ENCODE measurements at regions not wholly inside any gene's neighbourhood (a gene's known extent, or its start where the extent isn't known, plus 50 kb on each side); places are given as distances from the start of the nearest gene placed in this dataset.
A peak's percentile ranks its signal among the peaks of the same experiment; 100 is the strongest.

DNA sequence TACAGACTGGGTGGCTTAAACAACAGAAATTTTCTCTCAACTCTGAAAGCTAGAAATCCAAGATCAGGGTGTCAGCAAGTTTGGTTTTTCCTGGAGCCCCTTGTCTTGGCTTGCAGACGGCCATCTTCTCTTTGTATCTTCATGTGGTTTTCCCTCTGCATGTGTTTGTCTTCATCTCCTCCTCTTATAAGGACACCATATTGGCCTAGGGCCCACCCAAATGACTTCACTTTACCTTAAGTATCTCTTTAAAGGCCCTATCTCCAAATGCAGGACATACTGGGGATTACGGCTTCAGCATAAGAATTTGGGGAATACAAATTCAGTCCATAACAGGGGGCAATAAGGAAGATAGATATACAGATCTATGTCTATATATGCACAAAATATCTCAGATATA lies 187.9 kb downstream of the MTCL1 start:
- DNase-seq (ENCODE audit: low read depth, low spot score), result no peak
- no peak for ATAC-seq
- H3K79me2 ChIP-seq (ENCODE audit: insufficient read depth, low read length), result no peaks in the 10 kb centered on the region
- ChIA-PET RAD21 (ENCODE audit: low non-redundant PET in 1 of 2, low total read pairs in 2 of 2, uncharacterized antibody in 2 of 2, unreplicated experiment in 2 of 2) (no interaction called here), POLR2A (no interaction called here), CTCF (no interaction called here)
- H3K4me2 ChIP-seq (ENCODE audit: low read length), result no peak overlapping the region
- no peak for TF ChIP-seq JUND (IDR thresholded peaks at IDR 0.05)
- no peak for TF ChIP-seq EZH2phosphoT487 (IDR thresholded peaks at IDR 0.05; ENCODE audit: borderline replicate concordance)
- no peak for TF ChIP-seq SP1 (IDR thresholded peaks at IDR 0.05; ENCODE audit: low read depth)
- TF ChIP-seq, protein P1, sequence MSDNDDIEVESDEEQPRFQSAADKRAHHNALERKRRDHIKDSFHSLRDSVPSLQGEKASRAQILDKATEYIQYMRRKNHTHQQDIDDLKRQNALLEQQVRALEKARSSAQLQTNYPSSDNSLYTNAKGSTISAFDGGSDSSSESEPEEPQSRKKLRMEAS (IDR thresholded peaks at IDR 0.05), result no peak
- no peak for TF ChIP-seq ELF1 (IDR thresholded peaks at IDR 0.05; ENCODE audit: borderline replicate concordance, low read depth)
- no peak for TF ChIP-seq YY1 (IDR thresholded peaks at IDR 0.05; ENCODE audit: extremely low read depth, insufficient replicate concordance, low read depth, low read length)
- TF ChIP-seq, protein P2, sequence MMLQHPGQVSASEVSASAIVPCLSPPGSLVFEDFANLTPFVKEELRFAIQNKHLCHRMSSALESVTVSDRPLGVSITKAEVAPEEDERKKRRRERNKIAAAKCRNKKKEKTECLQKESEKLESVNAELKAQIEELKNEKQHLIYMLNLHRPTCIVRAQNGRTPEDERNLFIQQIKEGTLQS (IDR thresholded peaks at IDR 0.05), result no peak
- no peak for TF ChIP-seq EGR1 (IDR thresholded peaks at IDR 0.05; ENCODE audit: low read depth)
- TF ChIP-seq CEBPB (IDR thresholded peaks at IDR 0.05; ENCODE audit: low read depth), result no peak
- no peak for TF ChIP-seq POLR2A (IDR thresholded peaks at IDR 0.05; ENCODE audit: borderline replicate concordance, extremely low read depth, insufficient read depth, insufficient read length)
- TF ChIP-seq FOSL1 (IDR thresholded peaks at IDR 0.05; ENCODE audit: low read depth), result no peak
- no peak for TF ChIP-seq TCF7L2 (IDR thresholded peaks at IDR 0.05; ENCODE audit: borderline replicate concordance, extremely low read depth, insufficient read depth, insufficient read length)
- TF ChIP-seq SIN3A (IDR thresholded peaks at IDR 0.05; ENCODE audit: low read depth), result no peak
- TF ChIP-seq, protein P3, sequence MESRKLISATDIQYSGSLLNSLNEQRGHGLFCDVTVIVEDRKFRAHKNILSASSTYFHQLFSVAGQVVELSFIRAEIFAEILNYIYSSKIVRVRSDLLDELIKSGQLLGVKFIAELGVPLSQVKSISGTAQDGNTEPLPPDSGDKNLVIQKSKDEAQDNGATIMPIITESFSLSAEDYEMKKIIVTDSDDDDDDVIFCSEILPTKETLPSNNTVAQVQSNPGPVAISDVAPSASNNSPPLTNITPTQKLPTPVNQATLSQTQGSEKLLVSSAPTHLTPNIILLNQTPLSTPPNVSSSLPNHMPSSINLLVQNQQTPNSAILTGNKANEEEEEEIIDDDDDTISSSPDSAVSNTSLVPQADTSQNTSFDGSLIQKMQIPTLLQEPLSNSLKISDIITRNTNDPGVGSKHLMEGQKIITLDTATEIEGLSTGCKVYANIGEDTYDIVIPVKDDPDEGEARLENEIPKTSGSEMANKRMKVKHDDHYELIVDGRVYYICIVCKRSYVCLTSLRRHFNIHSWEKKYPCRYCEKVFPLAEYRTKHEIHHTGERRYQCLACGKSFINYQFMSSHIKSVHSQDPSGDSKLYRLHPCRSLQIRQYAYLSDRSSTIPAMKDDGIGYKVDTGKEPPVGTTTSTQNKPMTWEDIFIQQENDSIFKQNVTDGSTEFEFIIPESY (IDR thresholded peaks at IDR 0.05; ENCODE audit: extremely low read depth, insufficient replicate concordance, low read length), result no peak
- TF ChIP-seq, protein P4, sequence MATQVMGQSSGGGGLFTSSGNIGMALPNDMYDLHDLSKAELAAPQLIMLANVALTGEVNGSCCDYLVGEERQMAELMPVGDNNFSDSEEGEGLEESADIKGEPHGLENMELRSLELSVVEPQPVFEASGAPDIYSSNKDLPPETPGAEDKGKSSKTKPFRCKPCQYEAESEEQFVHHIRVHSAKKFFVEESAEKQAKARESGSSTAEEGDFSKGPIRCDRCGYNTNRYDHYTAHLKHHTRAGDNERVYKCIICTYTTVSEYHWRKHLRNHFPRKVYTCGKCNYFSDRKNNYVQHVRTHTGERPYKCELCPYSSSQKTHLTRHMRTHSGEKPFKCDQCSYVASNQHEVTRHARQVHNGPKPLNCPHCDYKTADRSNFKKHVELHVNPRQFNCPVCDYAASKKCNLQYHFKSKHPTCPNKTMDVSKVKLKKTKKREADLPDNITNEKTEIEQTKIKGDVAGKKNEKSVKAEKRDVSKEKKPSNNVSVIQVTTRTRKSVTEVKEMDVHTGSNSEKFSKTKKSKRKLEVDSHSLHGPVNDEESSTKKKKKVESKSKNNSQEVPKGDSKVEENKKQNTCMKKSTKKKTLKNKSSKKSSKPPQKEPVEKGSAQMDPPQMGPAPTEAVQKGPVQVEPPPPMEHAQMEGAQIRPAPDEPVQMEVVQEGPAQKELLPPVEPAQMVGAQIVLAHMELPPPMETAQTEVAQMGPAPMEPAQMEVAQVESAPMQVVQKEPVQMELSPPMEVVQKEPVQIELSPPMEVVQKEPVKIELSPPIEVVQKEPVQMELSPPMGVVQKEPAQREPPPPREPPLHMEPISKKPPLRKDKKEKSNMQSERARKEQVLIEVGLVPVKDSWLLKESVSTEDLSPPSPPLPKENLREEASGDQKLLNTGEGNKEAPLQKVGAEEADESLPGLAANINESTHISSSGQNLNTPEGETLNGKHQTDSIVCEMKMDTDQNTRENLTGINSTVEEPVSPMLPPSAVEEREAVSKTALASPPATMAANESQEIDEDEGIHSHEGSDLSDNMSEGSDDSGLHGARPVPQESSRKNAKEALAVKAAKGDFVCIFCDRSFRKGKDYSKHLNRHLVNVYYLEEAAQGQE (IDR thresholded peaks at IDR 0.05; ENCODE audit: low read depth), result no peak
- no peak for TF ChIP-seq RAD21 (IDR thresholded peaks at IDR 0.05; ENCODE audit: low read depth)
- TF ChIP-seq POLR2AphosphoS5 (IDR thresholded peaks at IDR 0.05; ENCODE audit: low read depth, low read length), result no peak
- TF ChIP-seq, protein P5, sequence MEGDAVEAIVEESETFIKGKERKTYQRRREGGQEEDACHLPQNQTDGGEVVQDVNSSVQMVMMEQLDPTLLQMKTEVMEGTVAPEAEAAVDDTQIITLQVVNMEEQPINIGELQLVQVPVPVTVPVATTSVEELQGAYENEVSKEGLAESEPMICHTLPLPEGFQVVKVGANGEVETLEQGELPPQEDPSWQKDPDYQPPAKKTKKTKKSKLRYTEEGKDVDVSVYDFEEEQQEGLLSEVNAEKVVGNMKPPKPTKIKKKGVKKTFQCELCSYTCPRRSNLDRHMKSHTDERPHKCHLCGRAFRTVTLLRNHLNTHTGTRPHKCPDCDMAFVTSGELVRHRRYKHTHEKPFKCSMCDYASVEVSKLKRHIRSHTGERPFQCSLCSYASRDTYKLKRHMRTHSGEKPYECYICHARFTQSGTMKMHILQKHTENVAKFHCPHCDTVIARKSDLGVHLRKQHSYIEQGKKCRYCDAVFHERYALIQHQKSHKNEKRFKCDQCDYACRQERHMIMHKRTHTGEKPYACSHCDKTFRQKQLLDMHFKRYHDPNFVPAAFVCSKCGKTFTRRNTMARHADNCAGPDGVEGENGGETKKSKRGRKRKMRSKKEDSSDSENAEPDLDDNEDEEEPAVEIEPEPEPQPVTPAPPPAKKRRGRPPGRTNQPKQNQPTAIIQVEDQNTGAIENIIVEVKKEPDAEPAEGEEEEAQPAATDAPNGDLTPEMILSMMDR (IDR thresholded peaks at IDR 0.05 in 2 of 3, conservative IDR thresholded peaks at IDR 0.05 in 1 of 3; ENCODE audit: borderline replicate concordance in 1 of 3, insufficient read depth in 1 of 3, low read depth in 2 of 3, low read length in 2 of 3), result no peak
- no peak for TF ChIP-seq CBX3 (IDR thresholded peaks at IDR 0.05; ENCODE audit: low read depth)
- no peak for TF ChIP-seq ZFX (IDR thresholded peaks at IDR 0.05)
- no peak overlapping the region for H3K9ac ChIP-seq (ENCODE audit: low read length)
- H3K36me3 ChIP-seq (ENCODE audit: control insufficient read depth in 1 of 2, insufficient read depth in 2 of 2, low read length in 2 of 2), result no peaks in the 10 kb centered on the region
- H2AFZ ChIP-seq (ENCODE audit: low read depth, low read length, poor library complexity, severe bottlenecking), result peak overlapping the region; percentile 0
- BruUV-seq (replicated peaks), result no TSS peak
- H3K4me3 ChIP-seq (replicated peaks in 1 of 2; ENCODE audit: low read depth in 1 of 2, low read length in 2 of 2), result no peak overlapping the region
- H3K9me3 ChIP-seq (ENCODE audit: control insufficient read depth in 1 of 2, insufficient read depth in 1 of 2, low read depth in 1 of 2, low read length in 2 of 2), result no peaks in the 10 kb centered on the region
- intact Hi-C loops (cut with micrococcal nuclease), result no loop called here
- H3K9me2 ChIP-seq (ENCODE audit: insufficient read depth), result no peaks in the 10 kb centered on the region
- peaks cover 17 to 32% of the 10 kb centered on the region in 2 experiments for H3K4me1 ChIP-seq (ENCODE audit: control insufficient read depth in 1 of 2, insufficient read depth in 2 of 2, low read length in 2 of 2)
- H3K27me3 ChIP-seq (ENCODE audit: insufficient read depth, low read length), result no peaks in the 10 kb centered on the region
- H4K20me1 ChIP-seq (ENCODE audit: insufficient read depth), result no peaks in the 10 kb centered on the region
- H3K27ac ChIP-seq (ENCODE audit: low read depth, low read length), result no peak overlapping the region

All from HCT116 (cell line).